Nephron progenitor cell (in vitro differentiated cells): ENCODE measurements at regions not wholly inside any gene's neighbourhood (a gene's known extent, or its start where the extent isn't known, plus 50 kb on each side); places are given as distances from the start of the nearest gene placed in this dataset.

Experiments used
- DNase-seq: peaks from one replicate; pipeline ENCODE4 v3.0.0; 2021
- H3K27ac Mint-ChIP-seq: 2 replicates; pipeline ENCODE4 v1.8.0; 2021; ENCODE audit warnings: mild to moderate bottlenecking, moderate library complexity, mixed read lengths
- H3K27me3 Mint-ChIP-seq: 2 replicates; pipeline ENCODE4 v1.8.0; 2021; ENCODE audit warnings: mild to moderate bottlenecking, low read depth, mixed read lengths; ENCODE audit not compliant: poor library complexity
- H3K36me3 Mint-ChIP-seq: 2 replicates; pipeline ENCODE4 v1.8.0; 2021; ENCODE audit warnings: low read depth, mixed read lengths
- H3K4me1 Mint-ChIP-seq: 2 replicates; pipeline ENCODE4 v1.8.0; 2021; ENCODE audit warnings: mixed read lengths
- H3K4me3 Mint-ChIP-seq: 2 replicates; pipeline ENCODE4 v1.8.0; 2021; ENCODE audit warnings: mild to moderate bottlenecking, moderate library complexity, mixed read lengths
- H3K9me3 Mint-ChIP-seq: 2 replicates; pipeline ENCODE4 v1.8.0; 2021; ENCODE audit warnings: mild to moderate bottlenecking, moderate library complexity, mixed read lengths
- TF ChIP-seq, protein P1 (sequence below): fragments of 200-600 bp; sonication (generic); IDR thresholded peaks from 2 replicates; pipeline ENCODE4 v1.5.0; 2021; ENCODE audit warnings: antibody characterized with exemption

DNA sequence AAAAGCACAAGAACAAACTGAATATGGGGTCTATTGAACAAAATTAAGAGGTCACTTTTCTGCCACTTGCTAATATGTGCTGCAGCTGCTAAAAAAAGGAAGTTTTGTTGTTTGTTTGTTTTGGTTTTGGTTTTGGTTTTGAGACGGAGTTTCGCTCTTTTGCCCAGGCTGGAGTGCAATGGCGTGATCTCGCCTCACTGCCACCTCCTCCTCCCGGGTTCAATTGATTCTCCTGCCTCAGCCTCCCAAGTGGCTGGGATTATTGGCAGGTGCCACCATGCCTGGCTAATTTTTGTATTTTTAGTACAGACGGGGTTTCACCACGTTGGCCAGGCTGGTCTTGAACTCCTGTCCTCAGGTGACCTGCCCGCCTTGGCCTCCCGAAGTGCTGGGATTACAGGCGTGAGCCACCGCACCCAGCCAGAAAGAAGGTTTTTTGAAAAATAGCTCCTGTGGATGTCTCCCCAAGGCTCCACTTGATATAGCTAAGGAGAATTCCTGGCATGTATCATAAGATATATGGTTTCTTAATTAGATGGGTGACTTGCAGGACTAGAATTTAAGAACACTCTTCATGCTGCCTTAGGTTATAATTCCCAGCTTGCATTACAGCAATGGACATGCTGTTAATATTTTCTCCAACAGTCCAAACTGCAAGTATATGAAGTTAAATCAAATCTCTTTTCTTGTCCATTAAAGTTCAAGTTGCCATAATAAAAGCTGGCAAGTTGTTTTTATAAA, 237.6 kb upstream of the AMIGO2 start:
- DNase-seq, result no peak
- Mint-ChIP-seq H3K27ac (no peak overlapping the region), H3K9me3 (peaks cover 4% of the 10 kb centered on the region), H3K36me3 (no peaks in the 10 kb centered on the region), H3K4me1 (no peaks in the 10 kb centered on the region), H3K4me3 (no peak overlapping the region), H3K27me3 (no peaks in the 10 kb centered on the region)
- TF ChIP-seq, protein P1, sequence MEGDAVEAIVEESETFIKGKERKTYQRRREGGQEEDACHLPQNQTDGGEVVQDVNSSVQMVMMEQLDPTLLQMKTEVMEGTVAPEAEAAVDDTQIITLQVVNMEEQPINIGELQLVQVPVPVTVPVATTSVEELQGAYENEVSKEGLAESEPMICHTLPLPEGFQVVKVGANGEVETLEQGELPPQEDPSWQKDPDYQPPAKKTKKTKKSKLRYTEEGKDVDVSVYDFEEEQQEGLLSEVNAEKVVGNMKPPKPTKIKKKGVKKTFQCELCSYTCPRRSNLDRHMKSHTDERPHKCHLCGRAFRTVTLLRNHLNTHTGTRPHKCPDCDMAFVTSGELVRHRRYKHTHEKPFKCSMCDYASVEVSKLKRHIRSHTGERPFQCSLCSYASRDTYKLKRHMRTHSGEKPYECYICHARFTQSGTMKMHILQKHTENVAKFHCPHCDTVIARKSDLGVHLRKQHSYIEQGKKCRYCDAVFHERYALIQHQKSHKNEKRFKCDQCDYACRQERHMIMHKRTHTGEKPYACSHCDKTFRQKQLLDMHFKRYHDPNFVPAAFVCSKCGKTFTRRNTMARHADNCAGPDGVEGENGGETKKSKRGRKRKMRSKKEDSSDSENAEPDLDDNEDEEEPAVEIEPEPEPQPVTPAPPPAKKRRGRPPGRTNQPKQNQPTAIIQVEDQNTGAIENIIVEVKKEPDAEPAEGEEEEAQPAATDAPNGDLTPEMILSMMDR, result no peak

DNA sequence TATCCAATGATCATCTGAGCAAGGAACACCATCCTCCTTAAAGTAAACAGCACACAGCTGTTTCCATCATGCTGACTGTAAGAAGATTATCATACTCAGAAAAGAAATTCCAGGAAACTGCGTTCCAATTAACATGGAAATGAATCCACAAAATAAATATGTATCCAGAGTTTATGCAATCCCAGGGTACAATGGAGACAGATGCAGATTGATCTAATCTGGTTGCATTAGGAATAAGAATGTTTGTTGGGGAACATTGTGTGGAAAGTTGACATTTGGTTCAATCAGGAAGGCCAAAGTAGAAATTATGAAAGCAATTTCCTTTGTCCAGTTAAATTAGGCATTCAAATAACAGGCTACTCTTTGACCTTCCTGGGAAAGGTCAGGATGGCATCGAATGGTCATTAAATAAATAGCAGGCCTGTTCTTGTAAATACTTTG, 236.9 kb upstream of the AMIGO2 start:
- H3K36me3 Mint-ChIP-seq, result no peaks in the 10 kb centered on the region
- H3K9me3 Mint-ChIP-seq, result no peaks in the 10 kb centered on the region
- no peaks in the 10 kb centered on the region for H3K27me3 Mint-ChIP-seq
- no peak overlapping the region for H3K27ac Mint-ChIP-seq
- TF ChIP-seq, protein P1, result no peak
- H3K4me1 Mint-ChIP-seq, result no peaks in the 10 kb centered on the region
- no peak overlapping the region for H3K4me3 Mint-ChIP-seq
- no peak for DNase-seq

DNA sequence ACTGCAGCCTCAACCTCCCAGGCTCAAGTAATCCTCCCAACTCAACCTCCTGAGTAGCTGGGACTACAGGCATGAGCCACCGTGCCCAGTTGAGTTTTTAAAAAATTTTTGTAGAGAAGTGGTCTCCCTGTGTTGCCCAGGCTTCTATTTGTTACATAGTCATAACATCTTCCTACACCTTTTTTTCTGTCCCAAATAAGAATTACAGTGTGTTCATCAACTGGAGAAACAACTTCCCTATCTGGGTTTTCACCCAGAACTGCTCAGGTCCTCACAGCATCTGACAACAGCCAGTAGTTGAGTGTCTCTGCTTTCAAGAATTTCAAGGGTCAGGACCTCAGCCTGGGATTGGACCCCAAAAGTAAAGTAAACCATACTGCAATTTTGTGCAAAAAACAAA, 235.2 kb upstream of the AMIGO2 start:
- H3K9me3 Mint-ChIP-seq, result no peaks in the 10 kb centered on the region
- H3K4me3 Mint-ChIP-seq, result no peak overlapping the region
- H3K27me3 Mint-ChIP-seq, result no peaks in the 10 kb centered on the region
- TF ChIP-seq, protein P1, result no peak
- H3K4me1 Mint-ChIP-seq, result no peaks in the 10 kb centered on the region
- no peak overlapping the region for H3K27ac Mint-ChIP-seq
- no peaks in the 10 kb centered on the region for H3K36me3 Mint-ChIP-seq
- DNase-seq, result no peak

DNA sequence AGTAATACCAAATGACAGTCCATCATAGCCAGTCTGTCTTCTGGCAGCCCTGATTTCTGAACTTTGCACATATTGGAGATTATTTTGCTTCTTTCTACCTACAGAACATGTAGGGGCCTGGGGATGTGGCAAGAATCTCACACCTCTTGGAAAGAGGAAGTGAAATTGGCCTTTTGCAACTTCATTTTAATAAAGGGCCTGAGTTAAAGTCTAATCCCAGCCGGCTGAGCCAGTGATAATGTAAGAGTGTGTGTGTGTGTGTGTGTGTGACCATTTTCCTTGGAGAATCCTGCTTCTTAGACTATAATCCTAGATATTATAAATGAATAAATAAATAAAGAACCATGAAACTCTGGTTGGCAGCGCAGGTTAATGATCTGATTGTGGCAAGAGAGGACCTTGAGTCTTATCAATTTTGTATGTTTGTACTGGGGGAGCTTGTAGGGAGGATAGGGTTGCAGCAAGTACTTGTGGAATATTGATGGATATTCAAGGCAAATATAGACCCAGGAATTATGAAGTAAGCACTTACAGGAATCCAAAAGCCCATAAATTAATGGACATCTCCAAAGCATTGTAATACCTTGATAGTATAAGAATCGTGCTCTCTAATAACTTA, 233.2 kb upstream of the AMIGO2 start:
- no peak overlapping the region for H3K27ac Mint-ChIP-seq
- no peaks in the 10 kb centered on the region for H3K9me3 Mint-ChIP-seq
- H3K36me3 Mint-ChIP-seq, result no peaks in the 10 kb centered on the region
- TF ChIP-seq, protein P1, result no peak
- no peaks in the 10 kb centered on the region for H3K27me3 Mint-ChIP-seq
- no peaks in the 10 kb centered on the region for H3K4me1 Mint-ChIP-seq
- DNase-seq, result no peak
- no peak overlapping the region for H3K4me3 Mint-ChIP-seq

DNA sequence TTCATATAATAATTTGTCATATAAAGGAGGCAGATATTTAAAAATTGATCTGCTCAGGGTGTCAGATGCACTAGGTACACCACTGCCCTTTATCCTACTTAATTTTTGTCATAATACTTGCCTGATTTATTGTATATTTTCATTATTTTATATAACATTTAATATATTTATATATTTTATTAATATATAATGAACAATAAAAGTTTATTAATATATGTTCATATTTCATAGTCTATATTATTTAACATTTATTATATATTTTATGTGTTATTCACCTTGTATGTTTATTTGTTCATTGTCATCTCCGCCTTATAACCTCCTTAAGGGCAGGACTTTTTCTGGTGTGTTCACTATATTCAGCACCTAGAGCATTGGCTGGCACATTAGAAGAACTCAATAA, 232.4 kb upstream of the AMIGO2 start:
- Mint-ChIP-seq H3K9me3 (no peaks in the 10 kb centered on the region), H3K27ac (no peak overlapping the region), H3K4me3 (no peak overlapping the region), H3K4me1 (no peaks in the 10 kb centered on the region), H3K36me3 (no peaks in the 10 kb centered on the region), H3K27me3 (no peaks in the 10 kb centered on the region)
- TF ChIP-seq, protein P1, result no peak
- DNase-seq, result no peak

DNA sequence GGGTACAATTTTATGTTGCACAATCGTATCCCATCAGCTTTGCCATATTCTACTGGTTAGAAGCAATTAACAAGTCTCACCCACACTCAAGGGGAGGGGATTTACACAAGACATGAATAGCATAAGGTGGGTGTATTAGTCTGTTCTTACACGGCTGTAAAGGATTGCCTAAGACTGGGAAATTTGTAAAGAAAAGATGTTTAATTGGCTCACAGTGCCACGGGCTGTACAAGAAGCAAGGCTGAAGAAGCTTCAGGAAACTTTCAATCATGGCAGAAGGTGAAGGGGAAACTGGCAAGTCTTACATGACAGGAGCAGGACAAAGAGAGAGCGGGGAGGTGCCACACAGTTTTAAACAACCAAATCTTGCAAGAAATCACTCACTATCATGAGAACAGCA, 231.8 kb upstream of the AMIGO2 start:
- no peaks in the 10 kb centered on the region for H3K36me3 Mint-ChIP-seq
- no peaks in the 10 kb centered on the region for H3K27me3 Mint-ChIP-seq
- TF ChIP-seq, protein P1, result no peak
- DNase-seq, result no peak
- no peak overlapping the region for H3K4me3 Mint-ChIP-seq
- H3K27ac Mint-ChIP-seq, result no peak overlapping the region
- no peaks in the 10 kb centered on the region for H3K4me1 Mint-ChIP-seq
- no peaks in the 10 kb centered on the region for H3K9me3 Mint-ChIP-seq
